ENCODE measurements at regions not wholly inside any gene's neighbourhood (a gene's known extent, or its start where the extent isn't known, plus 50 kb on each side); places are given as distances from the start of the nearest gene placed in this dataset.

DNA sequence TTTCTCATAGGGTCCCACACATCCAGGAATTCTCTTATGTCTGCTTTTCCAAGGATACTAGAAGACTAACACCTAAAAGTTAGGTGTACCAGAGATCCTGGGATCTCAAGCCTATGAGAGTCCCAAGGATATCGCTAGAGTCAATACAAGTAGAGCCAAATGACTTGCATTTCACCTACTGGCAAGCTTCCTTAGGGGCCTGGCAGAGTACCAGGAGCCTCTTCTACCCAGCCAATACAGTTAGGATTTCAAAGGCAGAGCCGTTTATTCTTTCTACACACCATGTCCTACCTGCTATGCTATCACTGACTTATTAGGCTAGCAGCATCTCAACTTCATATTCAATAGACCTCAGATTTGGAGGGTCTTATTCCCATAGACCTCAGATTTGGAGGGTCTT lies 53.5 kb upstream of the UNC5B start:
- TF ChIP-seq, protein P1, sequence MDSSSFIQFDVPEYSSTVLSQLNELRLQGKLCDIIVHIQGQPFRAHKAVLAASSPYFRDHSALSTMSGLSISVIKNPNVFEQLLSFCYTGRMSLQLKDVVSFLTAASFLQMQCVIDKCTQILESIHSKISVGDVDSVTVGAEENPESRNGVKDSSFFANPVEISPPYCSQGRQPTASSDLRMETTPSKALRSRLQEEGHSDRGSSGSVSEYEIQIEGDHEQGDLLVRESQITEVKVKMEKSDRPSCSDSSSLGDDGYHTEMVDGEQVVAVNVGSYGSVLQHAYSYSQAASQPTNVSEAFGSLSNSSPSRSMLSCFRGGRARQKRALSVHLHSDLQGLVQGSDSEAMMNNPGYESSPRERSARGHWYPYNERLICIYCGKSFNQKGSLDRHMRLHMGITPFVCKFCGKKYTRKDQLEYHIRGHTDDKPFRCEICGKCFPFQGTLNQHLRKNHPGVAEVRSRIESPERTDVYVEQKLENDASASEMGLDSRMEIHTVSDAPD (CRISPR knock-in tag; IDR thresholded peaks at IDR 0.05), result no peak
- TF ChIP-seq PHF8 (IDR thresholded peaks at IDR 0.05; ENCODE audit: borderline replicate concordance, low read length) (no peak), YBX1 (IDR thresholded peaks at IDR 0.05) (no peak), SMAD1 (IDR thresholded peaks at IDR 0.05; ENCODE audit: low read depth, low read length, partially characterized antibody) (no peak), HNRNPL (IDR thresholded peaks at IDR 0.05; ENCODE audit: low read depth, low read length) (no peak), SNRNP70 (optimal IDR thresholded peaks at IDR 0.05; ENCODE audit: low read depth, low read length) (no peak), POLR2A (conservative IDR thresholded peaks at IDR 0.05) (no peak), CBX3 (IDR thresholded peaks at IDR 0.05; ENCODE audit: borderline replicate concordance in 1 of 2, low read length in 2 of 2) (no peak), ZNF175 (CRISPR knock-in tag; IDR thresholded peaks at IDR 0.05; ENCODE audit: low read depth) (no peak), CHD2 (IDR thresholded peaks at IDR 0.05; ENCODE audit: low read depth, low read length) (no peak), RBFOX2 (IDR thresholded peaks at IDR 0.05; ENCODE audit: low read depth, low read length) (no peak), NBN (IDR thresholded peaks at IDR 0.05; ENCODE audit: low read depth) (no peak)
- TF ChIP-seq, protein P2, sequence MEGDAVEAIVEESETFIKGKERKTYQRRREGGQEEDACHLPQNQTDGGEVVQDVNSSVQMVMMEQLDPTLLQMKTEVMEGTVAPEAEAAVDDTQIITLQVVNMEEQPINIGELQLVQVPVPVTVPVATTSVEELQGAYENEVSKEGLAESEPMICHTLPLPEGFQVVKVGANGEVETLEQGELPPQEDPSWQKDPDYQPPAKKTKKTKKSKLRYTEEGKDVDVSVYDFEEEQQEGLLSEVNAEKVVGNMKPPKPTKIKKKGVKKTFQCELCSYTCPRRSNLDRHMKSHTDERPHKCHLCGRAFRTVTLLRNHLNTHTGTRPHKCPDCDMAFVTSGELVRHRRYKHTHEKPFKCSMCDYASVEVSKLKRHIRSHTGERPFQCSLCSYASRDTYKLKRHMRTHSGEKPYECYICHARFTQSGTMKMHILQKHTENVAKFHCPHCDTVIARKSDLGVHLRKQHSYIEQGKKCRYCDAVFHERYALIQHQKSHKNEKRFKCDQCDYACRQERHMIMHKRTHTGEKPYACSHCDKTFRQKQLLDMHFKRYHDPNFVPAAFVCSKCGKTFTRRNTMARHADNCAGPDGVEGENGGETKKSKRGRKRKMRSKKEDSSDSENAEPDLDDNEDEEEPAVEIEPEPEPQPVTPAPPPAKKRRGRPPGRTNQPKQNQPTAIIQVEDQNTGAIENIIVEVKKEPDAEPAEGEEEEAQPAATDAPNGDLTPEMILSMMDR (IDR thresholded peaks at IDR 0.05 in 2 of 3, conservative IDR thresholded peaks at IDR 0.05 in 1 of 3; ENCODE audit: insufficient read depth in 2 of 3, low read depth in 1 of 3, low read length in 3 of 3), result no peak

All from K562 (cell line).